Central memory CD4-positive, alpha-beta T cell (primary cell): ENCODE measurements at regions not wholly inside any gene's neighbourhood (a gene's known extent, or its start where the extent isn't known, plus 50 kb on each side); places are given as distances from the start of the nearest gene placed in this dataset.

Experiments
- DNase-seq: peaks from one replicate; pipeline ENCODE4 v3.0.0; 2022

GRCh38 chr1:59032228-59032627, 248.4 kb upstream of the JUN start:
- DNase-seq: no peak

- no peak for DNase-seq
Observed at GRCh38 chr1:59033761-59034160, 249.9 kb upstream of the JUN start.

DNA sequence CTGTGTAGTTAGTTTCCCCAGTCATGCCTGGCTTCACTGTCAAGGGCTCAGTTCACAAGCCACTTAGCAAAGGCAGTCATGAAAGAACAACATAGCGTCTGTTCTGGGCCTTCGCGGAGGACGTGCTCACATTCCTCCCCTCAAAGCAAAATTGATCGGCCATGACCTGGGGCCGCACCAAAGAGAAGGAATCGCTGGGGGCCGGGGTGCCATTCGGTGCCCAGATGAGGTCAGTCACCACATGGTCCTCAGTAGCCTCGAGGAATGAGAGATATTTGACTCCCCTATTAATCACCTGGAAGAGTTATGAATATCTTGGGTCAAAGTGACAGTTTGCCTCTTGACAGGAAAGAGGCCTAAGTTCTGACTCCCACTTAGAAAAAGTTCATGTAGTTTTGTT, 251.1 kb upstream of the JUN start:
- no peak for DNase-seq

DNA sequence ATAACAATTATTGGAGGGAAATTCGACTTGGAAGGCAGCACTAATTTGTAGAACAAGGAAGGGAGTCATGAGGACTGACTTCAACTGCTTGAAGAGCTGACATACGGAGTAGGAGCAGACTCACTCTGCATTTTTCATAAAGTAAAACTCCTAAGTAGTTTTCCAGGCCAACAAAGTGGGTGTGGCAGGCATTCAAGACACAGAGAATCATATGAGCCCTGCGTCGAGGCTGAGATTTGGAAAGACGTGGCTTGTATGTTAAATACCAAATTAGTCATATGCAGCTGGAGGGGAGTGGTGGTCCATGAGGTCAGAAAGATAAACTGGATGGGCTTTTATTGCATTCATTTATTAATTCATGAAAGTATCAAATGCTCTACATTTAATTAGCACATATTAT, 255.7 kb upstream of the JUN start:
- DNase-seq: no peak

GRCh38 chr1:59040486-59040885, 256.4 kb upstream of the FGGY start:
- no peak for DNase-seq

DNA sequence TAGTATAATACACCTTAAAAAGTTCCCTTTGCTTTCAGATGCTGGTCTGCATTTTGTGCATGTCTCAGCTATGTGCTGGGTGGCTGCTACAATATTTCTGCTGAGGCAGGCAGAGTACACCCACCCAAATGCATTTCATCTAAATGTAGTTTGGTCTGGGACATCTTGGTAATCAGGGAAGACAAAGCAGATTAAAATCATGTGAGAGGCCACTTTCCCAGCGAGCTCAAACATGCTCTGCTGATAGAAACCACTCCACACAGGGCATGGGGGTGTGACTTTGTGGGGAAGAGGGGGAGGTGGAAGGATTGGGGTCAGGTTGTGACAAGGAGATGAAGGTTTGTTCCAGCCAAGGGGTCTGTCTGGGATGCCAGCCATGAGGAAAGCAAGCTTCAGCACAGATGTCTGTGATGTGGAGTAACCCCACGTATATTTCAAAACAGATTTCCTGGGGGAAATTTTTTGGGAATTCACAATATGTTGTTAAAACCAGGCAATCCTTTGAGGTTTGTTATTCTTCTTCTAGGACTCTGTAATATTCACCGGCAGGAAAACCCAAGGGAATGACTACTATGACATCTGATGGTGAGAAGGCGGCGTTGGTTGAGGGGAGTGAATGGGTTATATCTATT, 255.1 kb upstream of the FGGY start:
- DNase-seq: no peak

DNA sequence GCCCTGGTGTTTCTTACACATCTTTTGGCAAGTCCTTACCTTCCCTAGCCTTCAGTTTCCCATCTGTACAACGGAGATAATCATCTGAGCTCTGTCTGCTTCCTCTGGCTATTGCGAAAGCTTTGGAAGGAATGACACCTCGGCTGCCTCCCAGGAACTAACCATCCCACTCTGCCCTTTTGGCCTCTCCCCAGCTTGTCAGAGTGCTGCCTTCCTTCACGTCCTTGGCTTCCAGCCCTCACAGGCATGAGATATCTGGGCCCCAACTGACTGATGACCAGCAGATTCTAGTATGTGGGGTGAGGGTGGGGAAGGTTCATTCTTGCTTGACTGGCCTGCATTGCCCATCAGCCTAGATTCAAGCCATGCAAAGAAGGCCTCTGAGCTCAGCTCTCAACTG, 253.1 kb upstream of the FGGY start:
- no peak for DNase-seq

GRCh38 chr1:59044535-59045121, 252.3 kb upstream of the FGGY start:
- peak; percentile 10 for DNase-seq

- DNase-seq: no peak
Observed at GRCh38 chr1:59045137-59045536, 251.8 kb upstream of the FGGY start.

- no peak for DNase-seq
Observed at GRCh38 chr1:59045636-59046035, 251.3 kb upstream of the FGGY start.

GRCh38 chr1:59046134-59046533, 250.8 kb upstream of the FGGY start:
- DNase-seq: no peak

DNA sequence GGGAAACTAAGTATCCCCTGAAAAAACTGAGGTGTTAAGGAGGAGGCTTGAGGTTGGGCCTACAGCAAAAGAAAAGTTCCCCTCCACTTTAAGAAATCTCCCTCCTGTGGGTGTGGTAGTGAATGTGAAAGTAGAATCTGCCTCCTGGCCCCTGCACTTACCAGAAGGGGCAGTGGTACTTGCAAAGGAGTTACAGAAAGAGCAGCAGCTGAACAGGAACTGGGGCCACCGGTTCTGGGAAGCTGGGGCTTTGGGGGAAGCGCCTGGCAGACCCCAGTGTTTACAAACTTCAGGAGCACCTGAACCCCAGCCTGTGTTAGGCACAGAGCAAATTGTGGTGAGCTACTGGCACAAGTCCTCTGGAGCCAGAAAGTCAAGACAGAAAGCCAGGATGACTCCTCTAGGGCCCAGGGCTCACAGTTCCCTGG, 250.2 kb upstream of the FGGY start:
- peak; percentile 34 for DNase-seq

- no peak for DNase-seq
Observed at GRCh38 chr1:59051007-59051406, 245.9 kb upstream of the FGGY start.

DNA sequence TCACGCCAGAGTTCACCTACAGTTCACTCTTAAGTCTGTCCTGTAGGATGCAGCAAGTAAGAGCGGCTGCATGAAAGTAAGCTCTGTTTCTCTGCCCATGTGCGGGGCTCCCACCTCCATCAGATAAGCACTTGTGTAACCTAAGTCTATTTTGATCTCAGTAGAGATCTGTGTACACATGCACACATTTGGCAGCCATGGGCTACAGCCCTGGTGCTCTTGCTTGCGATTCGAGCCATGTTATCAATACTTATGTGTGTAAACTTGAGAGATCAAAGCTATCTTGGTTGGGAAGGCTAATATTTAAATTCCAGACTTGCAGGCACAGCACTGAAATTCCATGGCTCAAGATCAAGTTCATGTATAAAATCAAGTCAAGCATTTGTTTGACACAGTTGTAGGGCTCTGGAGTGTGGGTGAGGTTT, 244.7 kb upstream of the FGGY start:
- DNase-seq: no peak

GRCh38 chr1:59054172-59054571, 242.7 kb upstream of the FGGY start:
- no peak for DNase-seq

DNA sequence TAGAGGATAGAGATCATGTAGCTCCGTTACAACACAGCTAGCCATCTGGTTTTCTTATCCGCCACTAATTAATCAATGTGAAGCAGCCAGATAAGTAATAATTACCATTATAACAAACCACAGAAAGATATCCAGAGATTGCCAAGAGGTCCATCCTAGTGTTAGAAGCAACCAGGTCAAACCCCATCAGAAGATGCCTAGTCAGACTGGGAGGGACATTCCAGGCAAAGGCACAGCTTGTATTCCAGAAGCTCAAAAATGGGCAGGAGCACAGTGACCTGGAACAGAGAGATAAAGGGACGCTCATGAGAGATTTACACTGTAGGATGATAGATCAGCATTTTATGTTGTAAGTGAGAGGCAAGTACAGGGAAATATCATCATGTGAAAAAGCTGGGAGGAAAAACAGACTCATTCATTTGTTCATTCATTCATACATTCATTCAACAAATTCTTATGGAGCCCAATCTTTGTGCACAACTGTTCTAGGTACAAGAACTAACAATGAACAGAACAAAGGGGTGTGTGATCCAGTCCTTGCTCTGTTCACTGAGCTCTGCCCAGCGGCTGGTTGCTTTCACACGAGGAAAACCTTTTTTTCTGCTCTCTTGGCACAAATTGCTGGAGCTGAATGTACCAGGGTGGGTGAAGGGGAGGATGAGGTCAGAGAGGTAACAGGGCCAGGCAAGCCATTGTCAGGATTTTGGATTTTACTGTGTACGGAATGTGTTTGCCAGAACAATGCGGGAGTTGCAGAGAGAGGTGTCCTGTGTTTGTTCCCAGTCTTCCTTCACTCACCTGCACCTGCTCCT, 240.8 kb upstream of the FGGY start:
- no peak for DNase-seq

- DNase-seq: no peak
Observed at GRCh38 chr1:59057211-59057694, 239.6 kb upstream of the FGGY start.

DNA sequence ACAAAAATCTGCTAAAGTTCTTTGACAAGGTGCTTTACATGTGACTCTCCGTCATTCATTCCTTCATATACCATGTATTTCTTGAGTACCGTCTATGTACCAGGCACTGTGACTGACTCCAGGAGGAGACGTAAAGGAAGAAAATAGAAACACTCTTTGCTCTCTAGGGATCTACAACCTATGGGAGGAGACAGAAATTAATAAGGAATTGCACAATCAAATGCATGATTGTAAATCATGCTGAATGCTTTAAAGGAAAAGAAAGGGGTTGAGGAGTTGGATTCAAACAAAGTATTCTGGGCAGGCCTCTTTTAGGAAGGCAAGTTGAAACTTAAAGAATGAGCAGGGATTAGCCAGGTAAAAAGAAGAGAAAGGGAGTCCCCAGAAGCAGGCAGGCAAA, 239.1 kb upstream of the FGGY start:
- DNase-seq: no peak

DNA sequence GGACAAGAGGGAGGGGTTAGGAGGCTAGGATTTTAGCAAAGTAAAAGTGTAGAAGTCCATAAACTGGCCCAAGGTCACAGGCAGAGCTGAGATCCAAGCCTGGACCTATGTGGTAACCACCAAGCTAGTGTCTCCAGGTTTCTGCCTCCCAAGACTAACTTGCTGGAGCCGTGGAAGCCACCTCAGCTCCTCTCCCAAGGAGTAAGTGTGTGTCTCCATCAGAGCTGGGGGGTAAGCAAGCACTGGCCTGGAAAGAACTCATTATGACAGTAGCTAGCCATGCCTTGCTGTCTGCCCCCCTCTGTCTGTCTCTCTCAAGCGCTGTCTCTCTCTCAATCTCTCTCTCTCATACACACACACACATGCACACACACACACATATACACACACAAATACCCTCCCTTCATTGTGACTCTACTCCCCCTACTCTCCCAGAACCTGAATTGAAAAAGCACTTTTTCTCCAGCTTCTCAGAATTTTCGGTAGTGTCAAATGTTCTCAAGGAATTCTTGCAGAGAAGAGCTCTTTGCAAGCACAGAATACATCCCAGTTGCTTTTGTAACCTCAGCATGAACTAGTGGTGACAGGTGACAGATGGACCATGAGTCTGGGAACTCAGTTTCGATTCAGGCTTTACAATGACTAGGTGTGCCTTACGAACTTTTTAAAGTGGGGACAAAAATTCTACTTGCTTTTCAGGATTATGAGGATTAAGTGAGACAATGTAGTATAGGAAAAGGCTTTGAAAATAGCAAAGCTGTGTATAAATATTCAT, 238.0 kb upstream of the FGGY start:
- DNase-seq: no peak

DNA sequence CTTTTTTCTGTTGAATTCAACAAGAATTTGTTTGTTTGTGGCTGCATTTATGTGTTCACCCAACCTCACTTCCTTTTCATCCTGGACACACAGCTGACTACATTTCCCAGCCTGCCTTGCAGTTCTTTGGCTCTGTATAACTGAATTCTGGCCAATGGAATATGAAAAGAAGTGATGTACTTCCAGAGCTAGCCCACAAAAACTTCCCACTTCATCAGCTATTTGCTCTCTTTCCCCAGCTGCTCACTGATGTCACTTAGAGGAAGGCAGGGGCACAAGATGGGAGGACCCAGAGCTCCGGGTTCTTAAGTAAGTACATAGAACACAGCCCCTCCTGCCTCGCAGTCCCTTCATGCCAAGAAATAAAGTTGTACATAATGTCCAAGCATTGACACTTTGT, 235.0 kb upstream of the FGGY start:
- DNase-seq: no peak

GRCh38 chr1:59062743-59063142, 234.2 kb upstream of the FGGY start:
- no peak for DNase-seq

- DNase-seq: no peak
Observed at GRCh38 chr1:59063501-59063900, 233.4 kb upstream of the FGGY start.

- no peak for DNase-seq
Observed at GRCh38 chr1:59064592-59064991, 232.3 kb upstream of the FGGY start.
